GM12873 (cell line): ENCODE measurements at regions not wholly inside any gene's neighbourhood (a gene's known extent, or its start where the extent isn't known, plus 50 kb on each side); places are given as distances from the start of the nearest gene placed in this dataset.
A peak's percentile ranks its signal among the peaks of the same experiment; 100 is the strongest.

ENCODE experiments used
- TF ChIP-seq, protein P1 (sequence below): IDR thresholded peaks from 2 replicates; pipeline ENCODE4 v1.5.1; 2012; ENCODE audit warnings: low read depth, mild to moderate bottlenecking, moderate library complexity, low read length, control low read depth; ENCODE audit not compliant: insufficient read depth; ENCODE audit errors: missing control alignments

DNA sequence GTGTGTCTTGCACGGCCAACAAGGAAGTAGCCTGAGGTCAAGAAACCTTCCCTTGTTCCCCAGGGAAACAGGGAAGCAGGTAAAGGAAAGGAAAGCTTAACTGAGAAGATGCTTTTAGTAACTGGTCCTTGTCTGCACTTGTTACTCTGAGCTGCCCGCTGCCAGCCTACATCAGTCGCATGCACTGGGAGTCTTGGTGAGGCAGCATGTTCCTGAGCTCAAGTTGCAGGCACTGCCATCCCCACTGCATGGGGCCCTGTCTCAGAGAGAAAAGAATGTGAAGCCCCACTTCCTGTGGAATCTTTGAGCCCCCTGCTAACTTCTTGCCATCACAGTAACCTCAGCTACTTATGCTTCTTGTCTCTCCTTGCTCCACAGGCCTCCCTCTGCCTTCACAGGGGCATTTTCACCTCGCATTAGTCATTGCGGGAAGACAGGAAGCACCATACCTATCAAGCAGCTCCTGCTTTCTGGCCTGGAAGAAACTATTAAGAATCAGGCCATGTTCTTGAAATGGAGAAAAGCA lies 344.1 kb upstream of the ADAMTSL1 start:
- TF ChIP-seq, protein P1, sequence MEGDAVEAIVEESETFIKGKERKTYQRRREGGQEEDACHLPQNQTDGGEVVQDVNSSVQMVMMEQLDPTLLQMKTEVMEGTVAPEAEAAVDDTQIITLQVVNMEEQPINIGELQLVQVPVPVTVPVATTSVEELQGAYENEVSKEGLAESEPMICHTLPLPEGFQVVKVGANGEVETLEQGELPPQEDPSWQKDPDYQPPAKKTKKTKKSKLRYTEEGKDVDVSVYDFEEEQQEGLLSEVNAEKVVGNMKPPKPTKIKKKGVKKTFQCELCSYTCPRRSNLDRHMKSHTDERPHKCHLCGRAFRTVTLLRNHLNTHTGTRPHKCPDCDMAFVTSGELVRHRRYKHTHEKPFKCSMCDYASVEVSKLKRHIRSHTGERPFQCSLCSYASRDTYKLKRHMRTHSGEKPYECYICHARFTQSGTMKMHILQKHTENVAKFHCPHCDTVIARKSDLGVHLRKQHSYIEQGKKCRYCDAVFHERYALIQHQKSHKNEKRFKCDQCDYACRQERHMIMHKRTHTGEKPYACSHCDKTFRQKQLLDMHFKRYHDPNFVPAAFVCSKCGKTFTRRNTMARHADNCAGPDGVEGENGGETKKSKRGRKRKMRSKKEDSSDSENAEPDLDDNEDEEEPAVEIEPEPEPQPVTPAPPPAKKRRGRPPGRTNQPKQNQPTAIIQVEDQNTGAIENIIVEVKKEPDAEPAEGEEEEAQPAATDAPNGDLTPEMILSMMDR, result no peak

DNA sequence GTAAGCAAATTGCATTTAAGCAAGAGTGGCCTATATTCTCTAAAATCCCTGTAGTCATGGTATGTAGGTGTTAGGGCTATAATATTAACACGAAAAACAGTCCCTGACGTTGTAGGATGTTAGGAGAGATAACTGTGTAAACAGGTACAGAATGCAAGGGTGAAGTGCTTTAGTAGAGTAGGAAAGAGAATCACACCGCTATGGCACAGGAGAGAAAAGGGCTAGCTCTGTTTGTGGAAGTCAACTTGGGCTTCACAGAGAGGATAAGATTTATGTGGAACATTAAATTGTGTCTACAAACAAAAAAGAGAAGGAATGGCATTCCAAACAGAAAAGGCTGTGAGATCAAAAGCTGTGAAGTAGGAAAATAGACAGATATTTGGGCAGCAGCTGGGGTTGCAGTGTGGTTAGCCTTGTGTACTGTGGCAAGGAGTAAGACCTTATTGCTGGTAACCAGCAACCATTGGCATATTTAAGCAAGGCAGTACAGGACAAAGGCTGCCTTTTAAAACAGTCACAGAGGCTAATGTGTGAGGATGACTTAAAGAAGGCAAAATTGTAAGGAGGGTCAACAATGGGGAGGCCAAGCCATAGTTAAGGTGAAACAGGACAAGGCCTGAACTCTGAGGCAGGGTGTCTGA lies 337.5 kb upstream of the ADAMTSL1 start:
- TF ChIP-seq, protein P1, result no peak

DNA sequence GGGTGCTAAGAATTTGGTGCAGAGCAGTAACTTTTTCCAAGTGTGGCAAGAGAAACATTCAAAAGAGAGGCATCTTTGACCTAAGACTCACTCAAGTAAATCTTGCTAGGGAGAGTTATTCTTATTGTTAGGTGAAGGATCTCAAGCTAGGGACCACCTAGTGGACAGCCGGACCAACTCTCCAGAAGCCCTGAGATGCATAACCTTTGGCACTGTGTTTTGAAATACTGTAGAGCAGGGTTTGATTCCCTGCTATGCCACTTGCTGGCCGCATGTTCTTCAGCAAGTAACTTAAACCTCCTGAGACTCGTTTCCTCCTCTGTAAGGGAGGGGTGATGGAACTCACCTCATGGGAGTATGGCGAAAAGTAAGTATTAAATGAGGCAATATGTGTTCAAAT lies 336.1 kb upstream of the ADAMTSL1 start:
- TF ChIP-seq, protein P1, result peak; percentile 7

GRCh38 chr9:18138656-18139055 lies 335.3 kb upstream of the ADAMTSL1 start:
- TF ChIP-seq, protein P1, result no peak

DNA sequence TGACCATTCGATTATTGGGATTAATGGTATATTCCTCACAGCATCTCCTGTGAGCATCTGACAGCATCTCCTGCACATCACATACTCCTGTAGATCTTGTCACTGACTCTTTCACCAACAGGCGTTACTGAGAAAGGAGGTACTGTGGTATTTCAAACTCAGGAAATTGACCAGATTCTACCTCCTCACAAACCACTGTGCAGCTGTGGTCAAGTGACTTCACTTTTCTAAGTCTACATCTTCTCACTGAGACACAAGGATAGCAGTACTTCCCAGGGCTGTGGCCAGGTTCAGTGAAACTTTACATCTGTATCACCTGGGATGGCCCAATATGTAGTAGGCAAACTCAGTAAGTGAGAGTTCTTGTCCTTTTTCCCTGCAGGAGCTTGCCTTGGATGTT lies 332.3 kb upstream of the ADAMTSL1 start:
- TF ChIP-seq, protein P1, result no peak

GRCh38 chr9:18143073-18143745 lies 330.7 kb upstream of the ADAMTSL1 start:
- TF ChIP-seq, protein P1, result peak; percentile 13

- TF ChIP-seq, protein P1, result no peak
Measured at GRCh38 chr9:18146329-18146728, 327.6 kb upstream of the ADAMTSL1 start.
